ENCODE measurements at regions not wholly inside any gene's neighbourhood (a gene's known extent, or its start where the extent isn't known, plus 50 kb on each side); places are given as distances from the start of the nearest gene placed in this dataset.

DNA sequence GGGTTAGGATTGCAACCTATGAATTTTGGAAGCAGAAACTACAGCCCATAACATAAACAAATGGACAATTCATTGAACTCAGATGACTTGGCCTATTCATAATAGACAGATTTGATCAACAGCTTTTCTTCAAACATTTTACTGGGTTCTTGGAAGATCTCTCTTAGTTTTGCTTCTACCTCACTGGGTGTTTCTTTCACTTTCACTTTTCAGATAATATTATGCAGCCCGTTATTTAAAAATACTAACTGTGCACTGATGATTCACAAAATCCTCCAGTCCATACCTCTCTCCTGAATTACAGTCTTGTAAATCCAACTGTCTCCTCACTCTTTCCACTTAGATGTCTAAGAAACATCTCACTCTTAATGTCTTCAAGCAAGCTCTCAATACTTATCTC is 183.5 kb upstream of the IRX1 start:
- TF ChIP-seq, protein P1, sequence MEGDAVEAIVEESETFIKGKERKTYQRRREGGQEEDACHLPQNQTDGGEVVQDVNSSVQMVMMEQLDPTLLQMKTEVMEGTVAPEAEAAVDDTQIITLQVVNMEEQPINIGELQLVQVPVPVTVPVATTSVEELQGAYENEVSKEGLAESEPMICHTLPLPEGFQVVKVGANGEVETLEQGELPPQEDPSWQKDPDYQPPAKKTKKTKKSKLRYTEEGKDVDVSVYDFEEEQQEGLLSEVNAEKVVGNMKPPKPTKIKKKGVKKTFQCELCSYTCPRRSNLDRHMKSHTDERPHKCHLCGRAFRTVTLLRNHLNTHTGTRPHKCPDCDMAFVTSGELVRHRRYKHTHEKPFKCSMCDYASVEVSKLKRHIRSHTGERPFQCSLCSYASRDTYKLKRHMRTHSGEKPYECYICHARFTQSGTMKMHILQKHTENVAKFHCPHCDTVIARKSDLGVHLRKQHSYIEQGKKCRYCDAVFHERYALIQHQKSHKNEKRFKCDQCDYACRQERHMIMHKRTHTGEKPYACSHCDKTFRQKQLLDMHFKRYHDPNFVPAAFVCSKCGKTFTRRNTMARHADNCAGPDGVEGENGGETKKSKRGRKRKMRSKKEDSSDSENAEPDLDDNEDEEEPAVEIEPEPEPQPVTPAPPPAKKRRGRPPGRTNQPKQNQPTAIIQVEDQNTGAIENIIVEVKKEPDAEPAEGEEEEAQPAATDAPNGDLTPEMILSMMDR (IDR thresholded peaks at IDR 0.05 in 2 of 3, conservative IDR thresholded peaks at IDR 0.05 in 1 of 3; ENCODE audit: insufficient read depth in 2 of 3, low read depth in 1 of 3, low read length in 3 of 3) = no peak
- TF ChIP-seq, protein P2, sequence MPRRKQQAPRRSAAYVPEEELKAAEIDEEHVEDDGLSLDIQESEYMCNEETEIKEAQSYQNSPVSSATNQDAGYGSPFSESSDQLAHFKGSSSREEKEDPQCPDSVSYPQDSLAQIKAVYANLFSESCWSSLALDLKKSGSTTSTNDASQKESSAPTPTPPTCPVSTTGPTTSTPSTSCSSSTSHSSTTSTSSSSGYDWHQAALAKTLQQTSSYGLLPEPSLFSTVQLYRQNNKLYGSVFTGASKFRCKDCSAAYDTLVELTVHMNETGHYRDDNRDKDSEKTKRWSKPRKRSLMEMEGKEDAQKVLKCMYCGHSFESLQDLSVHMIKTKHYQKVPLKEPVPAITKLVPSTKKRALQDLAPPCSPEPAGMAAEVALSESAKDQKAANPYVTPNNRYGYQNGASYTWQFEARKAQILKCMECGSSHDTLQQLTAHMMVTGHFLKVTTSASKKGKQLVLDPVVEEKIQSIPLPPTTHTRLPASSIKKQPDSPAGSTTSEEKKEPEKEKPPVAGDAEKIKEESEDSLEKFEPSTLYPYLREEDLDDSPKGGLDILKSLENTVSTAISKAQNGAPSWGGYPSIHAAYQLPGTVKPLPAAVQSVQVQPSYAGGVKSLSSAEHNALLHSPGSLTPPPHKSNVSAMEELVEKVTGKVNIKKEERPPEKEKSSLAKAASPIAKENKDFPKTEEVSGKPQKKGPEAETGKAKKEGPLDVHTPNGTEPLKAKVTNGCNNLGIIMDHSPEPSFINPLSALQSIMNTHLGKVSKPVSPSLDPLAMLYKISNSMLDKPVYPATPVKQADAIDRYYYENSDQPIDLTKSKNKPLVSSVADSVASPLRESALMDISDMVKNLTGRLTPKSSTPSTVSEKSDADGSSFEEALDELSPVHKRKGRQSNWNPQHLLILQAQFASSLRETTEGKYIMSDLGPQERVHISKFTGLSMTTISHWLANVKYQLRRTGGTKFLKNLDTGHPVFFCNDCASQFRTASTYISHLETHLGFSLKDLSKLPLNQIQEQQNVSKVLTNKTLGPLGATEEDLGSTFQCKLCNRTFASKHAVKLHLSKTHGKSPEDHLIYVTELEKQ (CRISPR knock-in tag; IDR thresholded peaks at IDR 0.05) = no peak
- TF ChIP-seq KLF13 (tag; IDR thresholded peaks at IDR 0.05; ENCODE audit: borderline replicate concordance, low read depth) (no peak), ZNF444 (CRISPR knock-in tag; IDR thresholded peaks at IDR 0.05) (no peak)
